Thyroid gland (tissue), 4 donors: ENCODE measurements at regions not wholly inside any gene's neighbourhood (a gene's known extent, or its start where the extent isn't known, plus 50 kb on each side); places are given as distances from the start of the nearest gene placed in this dataset.

Source experiments
- CTCF ChIP-seq, 6 experiments: fragments of 200-600 bp in 3 of 6; fragments of 450-650 bp in 3 of 6; sonication (generic) in 3 of 6; IDR thresholded peaks; one replicate each; pipeline ENCODE4 v1.5.1; 2016 to 2019; ENCODE audit warnings: antibody characterized with exemption in 6 of 6, mild to moderate bottlenecking in 2 of 6, inconsistent platforms in 1 of 6, moderate library complexity in 1 of 6
- POLR2A ChIP-seq, 2 donors: fragments of 450-650 bp; IDR thresholded peaks; one replicate each; pipeline ENCODE4 v1.6.1; 2017; ENCODE audit warnings: antibody characterized with exemption in 2 of 2, mild to moderate bottlenecking in 2 of 2, moderate library complexity in 1 of 2

- TF ChIP-seq POLR2A (IDR thresholded peaks at IDR 0.05): no peak
- no peak for TF ChIP-seq CTCF (IDR thresholded peaks at IDR 0.05)
Observed at GRCh38 chr4:133759428-133759827, 442.2 kb downstream of the PABPC4L start.
